Astrocyte of the spinal cord (primary cell): ENCODE measurements at regions not wholly inside any gene's neighbourhood (a gene's known extent, or its start where the extent isn't known, plus 50 kb on each side); places are given as distances from the start of the nearest gene placed in this dataset.

Experiments
- DNase-seq: peaks from one replicate; pipeline ENCODE4 v3.0.0; 2011; ENCODE audit warnings: low read depth, low spot score
- H3K4me3 ChIP-seq: 2 replicates; pipeline ENCODE4 v1.5.1; 2011; ENCODE audit warnings: low read depth, mild to moderate bottlenecking, low read length, moderate library complexity
- CTCF ChIP-seq: IDR thresholded peaks from 2 replicates; pipeline ENCODE4 v1.5.1; 2012; ENCODE audit warnings: low read depth, mild to moderate bottlenecking, low read length, inconsistent platforms
- in situ Hi-C: cut with HindIII; loops from 2 replicates; pipeline ENCODE4 v1.10.0; 2017; ENCODE audit warnings: low sequenced_read_pairs

GRCh38 chr9:119487118-119487827 lies 118.0 kb upstream of the BRINP1 start:
- no peak for DNase-seq
- TF ChIP-seq CTCF, result no peak

DNA sequence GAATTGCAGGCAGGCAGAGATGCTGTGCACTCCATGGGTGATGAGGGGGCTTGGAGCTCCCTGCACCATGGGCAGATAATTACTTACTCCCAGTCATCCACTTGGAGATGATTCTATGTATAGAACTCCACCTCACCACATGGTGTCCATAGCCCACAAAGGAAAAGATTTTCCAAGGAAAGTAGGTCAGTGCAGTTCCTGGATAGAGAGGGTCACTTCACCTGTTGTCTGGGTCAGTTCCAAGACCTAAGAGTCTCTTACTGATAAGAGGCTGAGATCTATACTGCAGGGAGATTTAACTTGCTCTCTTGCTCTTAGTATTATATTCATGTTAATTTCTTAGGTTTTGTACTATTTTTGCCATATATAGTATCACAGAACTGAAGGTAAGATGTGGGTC lies 113.9 kb upstream of the BRINP1 start:
- no peak for DNase-seq
- H3K4me3 ChIP-seq, result no peak overlapping the region
- no peak for TF ChIP-seq CTCF
- in situ Hi-C loops, result no loop called here

More at GRCh38 chr9:119487118-119487827, 118.0 kb upstream of the BRINP1 start:
- in situ Hi-C loops, result no loop called here
- no peak overlapping the region for H3K4me3 ChIP-seq

- in situ Hi-C loops, result no loop called here
- H3K4me3 ChIP-seq, result no peak overlapping the region
- DNase-seq, result no peak
- no peak for TF ChIP-seq CTCF
Observed at GRCh38 chr9:119477197-119477596, 108.0 kb upstream of the BRINP1 start.

GRCh38 chr9:119458068-119458467 lies 88.8 kb upstream of the BRINP1 start:
- no peak overlapping the region for H3K4me3 ChIP-seq
- no peak for DNase-seq
- TF ChIP-seq CTCF, result no peak
- in situ Hi-C loops, result no loop called here

GRCh38 chr9:119453980-119454379 lies 84.7 kb upstream of the BRINP1 start:
- TF ChIP-seq CTCF, result no peak
- no peak for DNase-seq
- no peak overlapping the region for H3K4me3 ChIP-seq
- in situ Hi-C loops, result no loop called here

- DNase-seq, result no peak
- no peak overlapping the region for H3K4me3 ChIP-seq
- in situ Hi-C loops, result no loop called here
- no peak for TF ChIP-seq CTCF
Observed at GRCh38 chr9:119453490-119453911, 84.3 kb upstream of the BRINP1 start.
